Left renal cortex interstitium (tissue), 4 donors: ENCODE measurements at regions not wholly inside any gene's neighbourhood (a gene's known extent, or its start where the extent isn't known, plus 50 kb on each side); places are given as distances from the start of the nearest gene placed in this dataset.
"Not testable (repeated sequence)": the region's sequence is repeated elsewhere in the genome, so short reads cannot be mapped to it uniquely, and the experiment has no call there.

Experiments
- DNase-seq, 4 donors: peaks; one replicate each; pipeline ENCODE4 v3.0.0-alpha.2; 2013; ENCODE audit warnings: low read depth in 4 of 4, low spot score in 2 of 4, missing footprints in 1 of 4

- not testable (repeated sequence) for DNase-seq
Measured at GRCh38 chr1:38583287-38583686, 276.3 kb downstream of the RRAGC start.

GRCh38 chr1:38581396-38581795 is 278.2 kb downstream of the RRAGC start:
- no peak for DNase-seq

- DNase-seq, result no peak
Measured at GRCh38 chr1:38580594-38580993, 279.0 kb downstream of the RRAGC start.

GRCh38 chr1:38579056-38579455 is 280.5 kb downstream of the RRAGC start:
- no peak for DNase-seq

GRCh38 chr1:38578271-38578951 is 281.2 kb downstream of the RRAGC start:
- DNase-seq, result no peak

- no peak for DNase-seq
Measured at GRCh38 chr1:38577937-38578270, 281.7 kb downstream of the RRAGC start.

- DNase-seq, result no peak
Measured at GRCh38 chr1:38577385-38577784, 282.2 kb downstream of the RRAGC start.

GRCh38 chr1:38576241-38576640 is 283.3 kb downstream of the RRAGC start:
- DNase-seq, result no peak

GRCh38 chr1:38571726-38572125 is 287.8 kb downstream of the RRAGC start:
- no peak for DNase-seq

GRCh38 chr1:38570657-38570975 is 289.0 kb downstream of the RRAGC start:
- DNase-seq, result no peak

GRCh38 chr1:38569932-38570656 is 289.5 kb downstream of the RRAGC start:
- no peak for DNase-seq

GRCh38 chr1:38568061-38568857 is 291.3 kb downstream of the RRAGC start:
- no peak for DNase-seq

- DNase-seq, result no peak
Measured at GRCh38 chr1:38567401-38567800, 292.2 kb downstream of the RRAGC start.

GRCh38 chr1:38565020-38565491 is 294.5 kb downstream of the RRAGC start:
- no peak for DNase-seq

- no peak for DNase-seq
Measured at GRCh38 chr1:38563942-38564735, 295.4 kb downstream of the RRAGC start.

- DNase-seq, result no peak
Measured at GRCh38 chr1:38561725-38562124, 297.8 kb downstream of the RRAGC start.

- no peak for DNase-seq
Measured at GRCh38 chr1:38561110-38561509, 298.5 kb downstream of the RRAGC start.

- DNase-seq, result no peak
Measured at GRCh38 chr1:38560457-38560856, 299.1 kb downstream of the RRAGC start.

- no peak for DNase-seq
Measured at GRCh38 chr1:38559446-38560165, 300.0 kb downstream of the RRAGC start.
